ENCODE measurements at regions not wholly inside any gene's neighbourhood (a gene's known extent, or its start where the extent isn't known, plus 50 kb on each side); places are given as distances from the start of the nearest gene placed in this dataset.

DNA sequence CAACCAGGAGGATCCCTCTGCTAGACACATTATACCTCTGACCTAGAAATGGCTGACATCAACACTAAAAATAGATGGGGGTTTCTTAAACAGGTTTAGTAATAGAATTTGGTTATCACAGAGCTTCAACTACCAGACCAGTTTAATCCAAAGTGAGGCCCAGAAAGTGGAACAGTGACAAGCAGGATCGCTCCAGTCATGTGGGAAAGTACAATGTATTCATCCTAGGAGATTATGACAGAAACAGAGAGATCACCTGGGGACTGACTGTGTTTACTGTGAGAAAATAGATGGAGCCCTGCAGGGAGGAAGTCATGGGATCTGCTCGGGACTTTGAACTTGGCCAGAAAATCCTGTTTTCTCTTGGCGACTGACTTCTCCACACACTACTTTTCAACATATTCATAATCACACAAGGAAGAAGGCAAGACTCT lies 238.7 kb upstream of the SOX4 start:
- no peak for TF ChIP-seq CTCF (conservative IDR thresholded peaks at IDR 0.05; ENCODE audit: low read length)
- H3K4me3 ChIP-seq (ENCODE audit: low read length): no peak overlapping the region
- no peak for DNase-seq (ENCODE audit: low read depth)

DNA sequence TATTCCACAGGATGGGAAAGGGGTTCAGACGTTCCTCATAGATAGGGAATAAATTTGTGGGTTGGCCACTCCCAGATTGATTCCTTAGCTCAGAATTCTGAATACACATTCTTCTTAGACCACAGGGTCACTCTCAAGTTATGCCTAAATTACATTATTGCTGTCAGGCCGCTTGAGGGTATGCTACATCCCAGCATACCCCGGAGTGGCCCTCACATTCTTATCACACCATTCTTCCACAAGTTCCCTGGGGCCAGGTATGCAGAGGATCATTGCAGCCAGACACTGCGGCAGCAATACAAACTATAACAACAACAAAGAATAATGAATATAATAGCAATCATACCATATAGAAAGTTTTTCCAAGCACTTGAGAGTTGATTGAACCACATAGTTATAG lies 237.9 kb upstream of the SOX4 start:
- no peak for DNase-seq (ENCODE audit: low read depth)
- no peak overlapping the region for H3K4me3 ChIP-seq (ENCODE audit: low read length)
- no peak for TF ChIP-seq CTCF (conservative IDR thresholded peaks at IDR 0.05; ENCODE audit: low read length)

DNA sequence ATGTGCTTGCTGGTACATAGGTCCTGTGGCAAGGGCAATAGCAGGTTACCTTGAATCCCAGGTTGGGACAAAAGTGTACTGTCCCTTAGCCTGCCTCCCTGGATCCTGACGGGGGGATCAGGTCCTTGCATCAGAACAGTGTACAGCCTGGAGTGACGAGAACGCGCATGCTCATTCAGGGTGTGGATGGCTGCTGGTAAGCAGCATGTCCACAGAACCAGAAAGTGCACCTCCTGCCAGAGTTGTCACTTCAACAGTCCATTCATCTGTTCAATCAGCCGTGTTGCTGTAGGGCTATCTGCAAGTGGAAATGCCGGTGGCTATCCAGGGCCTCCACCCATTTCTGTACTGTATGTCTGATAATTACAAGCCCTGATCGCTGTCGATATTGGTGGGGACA lies 236.3 kb upstream of the SOX4 start:
- TF ChIP-seq CTCF (conservative IDR thresholded peaks at IDR 0.05; ENCODE audit: low read length): no peak
- H3K4me3 ChIP-seq (ENCODE audit: low read length): no peak overlapping the region
- DNase-seq (ENCODE audit: low read depth): no peak

GRCh38 chr6:21359926-21360325 lies 233.6 kb upstream of the SOX4 start:
- no peak for DNase-seq (ENCODE audit: low read depth)
- no peak for TF ChIP-seq CTCF (conservative IDR thresholded peaks at IDR 0.05; ENCODE audit: low read length)
- no peak overlapping the region for H3K4me3 ChIP-seq (ENCODE audit: low read length)

- TF ChIP-seq CTCF (conservative IDR thresholded peaks at IDR 0.05; ENCODE audit: low read length): no peak
- no peak for DNase-seq (ENCODE audit: low read depth)
- H3K4me3 ChIP-seq (ENCODE audit: low read length): no peak overlapping the region
Measured at GRCh38 chr6:21360336-21360735, 233.2 kb upstream of the SOX4 start.

- no peak for DNase-seq (ENCODE audit: low read depth)
- H3K4me3 ChIP-seq (ENCODE audit: low read length): no peak overlapping the region
- TF ChIP-seq CTCF (conservative IDR thresholded peaks at IDR 0.05; ENCODE audit: low read length): no peak
Measured at GRCh38 chr6:21367148-21367547, 226.4 kb upstream of the SOX4 start.

- no peak for TF ChIP-seq CTCF (conservative IDR thresholded peaks at IDR 0.05; ENCODE audit: low read length)
- DNase-seq (ENCODE audit: low read depth): no peak
- H3K4me3 ChIP-seq (ENCODE audit: low read length): no peak overlapping the region
Measured at GRCh38 chr6:21367649-21368154, 225.8 kb upstream of the SOX4 start.
